K562 (cell line): ENCODE measurements at regions not wholly inside any gene's neighbourhood (a gene's known extent, or its start where the extent isn't known, plus 50 kb on each side); places are given as distances from the start of the nearest gene placed in this dataset.

Experiments used
- CBFB ChIP-seq: sonication (generic); formaldehyde crosslinking; IDR thresholded peaks from 2 replicates; pipeline ENCODE4 v1.4.0; 2020; ENCODE audit warnings: mild to moderate bottlenecking, missing genetic modification reagents
- EZH2 ChIP-seq: IDR thresholded peaks from 2 replicates; pipeline ENCODE4 v1.6.1; 2012; ENCODE audit warnings: low read depth, mild to moderate bottlenecking, inconsistent platforms, low read length, borderline replicate concordance
- FOXP1 ChIP-seq: sonication (generic); formaldehyde crosslinking; IDR thresholded peaks from 2 replicates; pipeline ENCODE4 v1.8.0; 2022; ENCODE audit warnings: mild to moderate bottlenecking, missing genetic modification reagents
- HDGF ChIP-seq: fragments of 450-650 bp; IDR thresholded peaks from 2 replicates; pipeline ENCODE4 v1.6.1; 2016
- HNRNPLL ChIP-seq: fragments of 200-400 bp; formaldehyde crosslinking; IDR thresholded peaks from 2 replicates; pipeline ENCODE4 v1.6.1; 2017; ENCODE audit warnings: low read length, low read depth, mild to moderate bottlenecking; ENCODE audit not compliant: poor library complexity, severe bottlenecking
- MYC ChIP-seq, 2 experiments: fragments of 250-450 bp in 1 of 2; sonication (Bioruptor Pico) in 1 of 2; IDR thresholded peaks; 2 replicates each; pipeline versions ENCODE4 v1.5.1 to v1.6.1; 2012 to 2021; ENCODE audit warnings: low read depth in 2 of 2, borderline replicate concordance in 1 of 2, improper control_type of control experiment in 1 of 2, low read length in 1 of 2, mild to moderate bottlenecking in 1 of 2, moderate library complexity in 1 of 2
- POLR2A ChIP-seq: fragments of 450-650 bp; conservative IDR thresholded peaks from 2 replicates; pipeline ENCODE4 v1.6.1; 2016
- RNF2 ChIP-seq: sonication (generic); IDR thresholded peaks from 2 replicates; pipeline ENCODE4 v1.6.1; 2016
- TAF1 ChIP-seq: IDR thresholded peaks from 2 replicates; pipeline ENCODE4 v1.6.1; 2011; ENCODE audit warnings: mild to moderate bottlenecking, low read length, moderate library complexity; ENCODE audit not compliant: insufficient read depth, control insufficient read depth, severe bottlenecking; ENCODE audit errors: extremely low read depth
- TF ChIP-seq, protein P1 (sequence below), 3 experiments: IDR thresholded peaks in 2 of 3; conservative IDR thresholded peaks in 1 of 3; 2 replicates each; pipeline ENCODE4 v1.5.1; 2011 to 2012; ENCODE audit warnings: low read length in 3 of 3, mild to moderate bottlenecking in 3 of 3, control low read depth in 2 of 3, improper control_type of control experiment in 1 of 3, inconsistent platforms in 1 of 3, low read depth in 1 of 3, mixed read lengths in 1 of 3, moderate library complexity in 1 of 3; ENCODE audit not compliant: insufficient read depth in 2 of 3
- TF ChIP-seq, protein P2 (sequence below): sonication (generic); formaldehyde crosslinking; IDR thresholded peaks from 2 replicates; pipeline ENCODE4 v1.8.1; 2022; ENCODE audit warnings: missing genetic modification reagents
- TF ChIP-seq, protein P3 (sequence below): fragments of 250-450 bp; sonication (Bioruptor Pico); IDR thresholded peaks from 2 replicates; pipeline ENCODE4 v1.4.0; 2020; ENCODE audit warnings: mild to moderate bottlenecking

DNA sequence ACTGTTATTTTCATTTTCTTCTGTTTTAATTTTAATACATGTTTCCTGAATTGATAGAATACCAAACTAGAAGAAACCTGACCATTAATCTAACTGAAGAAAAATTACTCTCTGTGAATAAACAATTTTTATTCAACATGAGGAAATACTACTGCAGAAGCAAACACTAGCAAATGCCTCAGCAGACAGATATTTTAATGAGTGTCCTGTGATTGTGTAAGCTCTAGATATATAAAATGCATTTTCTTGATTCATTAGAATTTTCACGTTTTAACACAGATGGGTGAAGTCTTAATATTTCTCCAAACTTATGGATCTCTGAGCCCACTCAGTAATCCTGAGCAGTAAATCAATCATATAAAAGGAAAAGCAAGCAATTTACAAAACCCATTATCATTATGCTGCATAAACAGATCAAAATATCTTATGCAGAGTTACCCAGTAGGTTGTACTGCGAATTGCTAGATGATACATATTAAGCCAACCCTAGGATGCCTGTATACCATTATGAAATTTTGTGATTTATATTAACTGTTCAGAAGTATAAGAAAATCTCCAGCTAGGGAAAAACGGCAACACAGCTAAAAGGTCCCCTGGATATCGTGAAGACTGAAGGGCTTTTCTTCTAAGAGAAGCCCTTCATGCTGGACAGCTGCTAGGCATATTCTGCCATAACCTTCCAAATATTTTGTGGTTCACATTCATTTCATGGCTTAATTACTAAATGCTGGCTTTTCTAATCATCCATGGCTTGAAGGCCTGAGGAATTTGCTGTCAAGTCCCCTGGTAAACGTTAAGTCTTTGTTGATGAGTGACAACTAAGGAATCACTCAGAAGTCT is 157.7 kb upstream of the TGFBR2 start:
- TF ChIP-seq, protein P1, sequence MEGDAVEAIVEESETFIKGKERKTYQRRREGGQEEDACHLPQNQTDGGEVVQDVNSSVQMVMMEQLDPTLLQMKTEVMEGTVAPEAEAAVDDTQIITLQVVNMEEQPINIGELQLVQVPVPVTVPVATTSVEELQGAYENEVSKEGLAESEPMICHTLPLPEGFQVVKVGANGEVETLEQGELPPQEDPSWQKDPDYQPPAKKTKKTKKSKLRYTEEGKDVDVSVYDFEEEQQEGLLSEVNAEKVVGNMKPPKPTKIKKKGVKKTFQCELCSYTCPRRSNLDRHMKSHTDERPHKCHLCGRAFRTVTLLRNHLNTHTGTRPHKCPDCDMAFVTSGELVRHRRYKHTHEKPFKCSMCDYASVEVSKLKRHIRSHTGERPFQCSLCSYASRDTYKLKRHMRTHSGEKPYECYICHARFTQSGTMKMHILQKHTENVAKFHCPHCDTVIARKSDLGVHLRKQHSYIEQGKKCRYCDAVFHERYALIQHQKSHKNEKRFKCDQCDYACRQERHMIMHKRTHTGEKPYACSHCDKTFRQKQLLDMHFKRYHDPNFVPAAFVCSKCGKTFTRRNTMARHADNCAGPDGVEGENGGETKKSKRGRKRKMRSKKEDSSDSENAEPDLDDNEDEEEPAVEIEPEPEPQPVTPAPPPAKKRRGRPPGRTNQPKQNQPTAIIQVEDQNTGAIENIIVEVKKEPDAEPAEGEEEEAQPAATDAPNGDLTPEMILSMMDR (IDR thresholded peaks at IDR 0.05 in 2 of 3, conservative IDR thresholded peaks at IDR 0.05 in 1 of 3; ENCODE audit: insufficient read depth in 2 of 3, low read depth in 1 of 3, low read length in 3 of 3): no peak
- TF ChIP-seq MYC (IDR thresholded peaks at IDR 0.05; ENCODE audit: low read depth, low read length) (no peak), MYC (CRISPR knock-in tag; IDR thresholded peaks at IDR 0.05; ENCODE audit: borderline replicate concordance, low read depth) (no peak), CBFB (CRISPR knock-in tag) (no peak), EZH2 (no peak), HDGF (no peak), FOXP1 (CRISPR knock-in tag) (no peak), RNF2 (no peak), TAF1 (no peak), HNRNPLL (no peak), POLR2A (no peak)
- TF ChIP-seq, protein P2, sequence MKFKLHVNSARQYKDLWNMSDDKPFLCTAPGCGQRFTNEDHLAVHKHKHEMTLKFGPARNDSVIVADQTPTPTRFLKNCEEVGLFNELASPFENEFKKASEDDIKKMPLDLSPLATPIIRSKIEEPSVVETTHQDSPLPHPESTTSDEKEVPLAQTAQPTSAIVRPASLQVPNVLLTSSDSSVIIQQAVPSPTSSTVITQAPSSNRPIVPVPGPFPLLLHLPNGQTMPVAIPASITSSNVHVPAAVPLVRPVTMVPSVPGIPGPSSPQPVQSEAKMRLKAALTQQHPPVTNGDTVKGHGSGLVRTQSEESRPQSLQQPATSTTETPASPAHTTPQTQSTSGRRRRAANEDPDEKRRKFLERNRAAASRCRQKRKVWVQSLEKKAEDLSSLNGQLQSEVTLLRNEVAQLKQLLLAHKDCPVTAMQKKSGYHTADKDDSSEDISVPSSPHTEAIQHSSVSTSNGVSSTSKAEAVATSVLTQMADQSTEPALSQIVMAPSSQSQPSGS: no peak
- TF ChIP-seq, protein P3, sequence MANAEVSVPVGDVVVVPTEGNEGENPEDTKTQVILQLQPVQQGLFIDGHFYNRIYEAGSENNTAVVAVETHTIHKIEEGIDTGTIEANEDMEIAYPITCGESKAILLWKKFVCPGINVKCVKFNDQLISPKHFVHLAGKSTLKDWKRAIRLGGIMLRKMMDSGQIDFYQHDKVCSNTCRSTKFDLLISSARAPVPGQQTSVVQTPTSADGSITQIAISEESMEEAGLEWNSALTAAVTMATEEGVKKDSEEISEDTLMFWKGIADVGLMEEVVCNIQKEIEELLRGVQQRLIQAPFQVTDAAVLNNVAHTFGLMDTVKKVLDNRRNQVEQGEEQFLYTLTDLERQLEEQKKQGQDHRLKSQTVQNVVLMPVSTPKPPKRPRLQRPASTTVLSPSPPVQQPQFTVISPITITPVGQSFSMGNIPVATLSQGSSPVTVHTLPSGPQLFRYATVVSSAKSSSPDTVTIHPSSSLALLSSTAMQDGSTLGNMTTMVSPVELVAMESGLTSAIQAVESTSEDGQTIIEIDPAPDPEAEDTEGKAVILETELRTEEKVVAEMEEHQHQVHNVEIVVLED (CRISPR knock-in tag): no peak
